HG02588 (cell line): ENCODE measurements at regions not wholly inside any gene's neighbourhood (a gene's known extent, or its start where the extent isn't known, plus 50 kb on each side); places are given as distances from the start of the nearest gene placed in this dataset.
"Not testable (repeated sequence)": the region's sequence is repeated elsewhere in the genome, so short reads cannot be mapped to it uniquely, and the experiment has no call there.

Experiments used
- ATAC-seq: cut with Tn5 transposase; IDR thresholded peaks from one replicate; pipeline ENCODE4 v1.9.1; 2021; ENCODE audit warnings: mild to moderate bottlenecking, moderate library complexity; ENCODE audit not compliant: unreplicated experiment

- ATAC-seq, result no peak
Measured at GRCh38 chr5:166062094-166062493, 2229.4 kb upstream of the WWC1 start.

- ATAC-seq, result no peak
Measured at GRCh38 chr5:166062719-166063118, 2228.7 kb upstream of the WWC1 start.

- no peak for ATAC-seq
Measured at GRCh38 chr5:166063261-166063660, 2228.2 kb upstream of the WWC1 start.

- ATAC-seq, result no peak
Measured at GRCh38 chr5:166068547-166069335, 2222.7 kb upstream of the WWC1 start.

GRCh38 chr5:166073901-166074581, 2217.4 kb upstream of the WWC1 start:
- ATAC-seq, result no peak

- no peak for ATAC-seq
Measured at GRCh38 chr5:166074582-166075481, 2216.6 kb upstream of the WWC1 start.

- ATAC-seq, result no peak
Measured at GRCh38 chr5:166083183-166083959, 2208.1 kb upstream of the WWC1 start.

- no peak for ATAC-seq
Measured at GRCh38 chr5:166086568-166086967, 2204.9 kb upstream of the WWC1 start.

- ATAC-seq, result no peak
Measured at GRCh38 chr5:166088389-166089039, 2202.9 kb upstream of the WWC1 start.

GRCh38 chr5:166091931-166092330, 2199.5 kb upstream of the WWC1 start:
- ATAC-seq, result no peak

- ATAC-seq, result no peak
Measured at GRCh38 chr5:166093312-166093711, 2198.1 kb upstream of the WWC1 start.

GRCh38 chr5:166102947-166103346, 2188.5 kb upstream of the WWC1 start:
- ATAC-seq, result no peak

- ATAC-seq, result no peak
Measured at GRCh38 chr5:166111021-166111420, 2180.4 kb upstream of the WWC1 start.

- ATAC-seq, result no peak
Measured at GRCh38 chr5:166117072-166118066, 2174.1 kb upstream of the WWC1 start.

- no peak for ATAC-seq
Measured at GRCh38 chr5:166119506-166119905, 2171.9 kb upstream of the WWC1 start.

GRCh38 chr5:166123717-166124116, 2167.7 kb upstream of the WWC1 start:
- ATAC-seq, result no peak

GRCh38 chr5:166127766-166128570, 2163.5 kb upstream of the WWC1 start:
- no peak for ATAC-seq

GRCh38 chr5:166145107-166145506, 2146.3 kb upstream of the WWC1 start:
- not testable (repeated sequence) for ATAC-seq
